GM21447 (cell line): ENCODE measurements at regions not wholly inside any gene's neighbourhood (a gene's known extent, or its start where the extent isn't known, plus 50 kb on each side); places are given as distances from the start of the nearest gene placed in this dataset.

Experiments
- ATAC-seq: cut with Tn5 transposase; IDR thresholded peaks from one replicate; pipeline ENCODE4 v1.9.1; 2021; ENCODE audit not compliant: unreplicated experiment

GRCh38 chr16:9366048-9366969 is 274.9 kb downstream of the HAPSTR1 start:
- no peak for ATAC-seq

- ATAC-seq, result no peak
These were observed 278.6 kb downstream of the HAPSTR1 start for GRCh38 chr16:9370061-9370491.

GRCh38 chr16:9371713-9372448 is 280.4 kb downstream of the HAPSTR1 start:
- ATAC-seq, result no peak

- no peak for ATAC-seq
These were observed 281.8 kb downstream of the HAPSTR1 start for GRCh38 chr16:9372934-9373890.

- no peak for ATAC-seq
These were observed 282.6 kb downstream of the HAPSTR1 start for GRCh38 chr16:9374061-9374460.

GRCh38 chr16:9378876-9379275 is 287.4 kb downstream of the HAPSTR1 start:
- ATAC-seq, result no peak

- no peak for ATAC-seq
These were observed 288.8 kb downstream of the HAPSTR1 start for GRCh38 chr16:9380221-9380620.

GRCh38 chr16:9381399-9381798 is 290.0 kb downstream of the HAPSTR1 start:
- ATAC-seq, result no peak

GRCh38 chr16:9381905-9382304 is 290.5 kb downstream of the HAPSTR1 start:
- no peak for ATAC-seq

- no peak for ATAC-seq
These were observed 291.8 kb downstream of the HAPSTR1 start for GRCh38 chr16:9383281-9383680.

GRCh38 chr16:9384141-9384540 is 292.7 kb downstream of the HAPSTR1 start:
- no peak for ATAC-seq

GRCh38 chr16:9389543-9390207 is 298.2 kb downstream of the HAPSTR1 start:
- no peak for ATAC-seq

- ATAC-seq, result no peak
These were observed 301.5 kb downstream of the HAPSTR1 start for GRCh38 chr16:9392956-9393355.

GRCh38 chr16:9393591-9393990 is 302.1 kb downstream of the HAPSTR1 start:
- ATAC-seq, result no peak

- no peak for ATAC-seq
These were observed 304.5 kb downstream of the HAPSTR1 start for GRCh38 chr16:9395958-9396359.

- ATAC-seq, result no peak
These were observed 308.1 kb downstream of the HAPSTR1 start for GRCh38 chr16:9399573-9399972.

GRCh38 chr16:9401173-9401572 is 309.7 kb downstream of the HAPSTR1 start:
- no peak for ATAC-seq

GRCh38 chr16:9402293-9402860 is 310.9 kb downstream of the HAPSTR1 start:
- ATAC-seq, result no peak

- no peak for ATAC-seq
These were observed 313.4 kb downstream of the HAPSTR1 start for GRCh38 chr16:9404811-9405210.
